C4-2B (cell line): ENCODE measurements at regions not wholly inside any gene's neighbourhood (a gene's known extent, or its start where the extent isn't known, plus 50 kb on each side); places are given as distances from the start of the nearest gene placed in this dataset.

Source experiments
- CTCF ChIP-seq: fragments of 450-650 bp; conservative IDR thresholded peaks from 2 replicates; pipeline ENCODE4 v1.5.1; 2017; ENCODE audit warnings: mild to moderate bottlenecking
- ZFX ChIP-seq: fragments of 450-650 bp; IDR thresholded peaks from 2 replicates; pipeline ENCODE4 v1.6.1; 2017

- TF ChIP-seq CTCF (no peak), ZFX (no peak)
Measured at GRCh38 chr3:19816631-19817030, 117.4 kb downstream of the EFHB start.
